Esophagus squamous epithelium (tissue), 4 donors: ENCODE measurements at regions not wholly inside any gene's neighbourhood (a gene's known extent, or its start where the extent isn't known, plus 50 kb on each side); places are given as distances from the start of the nearest gene placed in this dataset.

Source experiments
- POLR2A ChIP-seq, 4 donors: fragments of 450-650 bp; IDR thresholded peaks; one replicate each; pipeline ENCODE4 v1.6.1; 2017; ENCODE audit warnings: antibody characterized with exemption in 4 of 4, mild to moderate bottlenecking in 4 of 4, moderate library complexity in 3 of 4
- TF ChIP-seq, protein P1 (sequence below), 6 experiments: fragments of 450-650 bp in 4 of 6; fragments of 200-600 bp in 2 of 6; sonication (generic) in 2 of 6; IDR thresholded peaks; one replicate each; pipeline ENCODE4 v1.5.1; 2016 to 2019; ENCODE audit warnings: antibody characterized with exemption in 6 of 6, mild to moderate bottlenecking in 4 of 6, moderate library complexity in 4 of 6

GRCh38 chr2:4556135-4556896 lies 852.9 kb downstream of the DCDC2C start:
- TF ChIP-seq, protein P1, sequence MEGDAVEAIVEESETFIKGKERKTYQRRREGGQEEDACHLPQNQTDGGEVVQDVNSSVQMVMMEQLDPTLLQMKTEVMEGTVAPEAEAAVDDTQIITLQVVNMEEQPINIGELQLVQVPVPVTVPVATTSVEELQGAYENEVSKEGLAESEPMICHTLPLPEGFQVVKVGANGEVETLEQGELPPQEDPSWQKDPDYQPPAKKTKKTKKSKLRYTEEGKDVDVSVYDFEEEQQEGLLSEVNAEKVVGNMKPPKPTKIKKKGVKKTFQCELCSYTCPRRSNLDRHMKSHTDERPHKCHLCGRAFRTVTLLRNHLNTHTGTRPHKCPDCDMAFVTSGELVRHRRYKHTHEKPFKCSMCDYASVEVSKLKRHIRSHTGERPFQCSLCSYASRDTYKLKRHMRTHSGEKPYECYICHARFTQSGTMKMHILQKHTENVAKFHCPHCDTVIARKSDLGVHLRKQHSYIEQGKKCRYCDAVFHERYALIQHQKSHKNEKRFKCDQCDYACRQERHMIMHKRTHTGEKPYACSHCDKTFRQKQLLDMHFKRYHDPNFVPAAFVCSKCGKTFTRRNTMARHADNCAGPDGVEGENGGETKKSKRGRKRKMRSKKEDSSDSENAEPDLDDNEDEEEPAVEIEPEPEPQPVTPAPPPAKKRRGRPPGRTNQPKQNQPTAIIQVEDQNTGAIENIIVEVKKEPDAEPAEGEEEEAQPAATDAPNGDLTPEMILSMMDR (IDR thresholded peaks at IDR 0.05), result no peak
- TF ChIP-seq POLR2A (IDR thresholded peaks at IDR 0.05), result no peak
